HG03378 (cell line): ENCODE measurements at regions not wholly inside any gene's neighbourhood (a gene's known extent, or its start where the extent isn't known, plus 50 kb on each side); places are given as distances from the start of the nearest gene placed in this dataset.

Experiments used
- ATAC-seq: cut with Tn5 transposase; IDR thresholded peaks from one replicate; pipeline ENCODE4 v1.9.1; 2021; ENCODE audit warnings: mild to moderate bottlenecking, moderate library complexity; ENCODE audit not compliant: unreplicated experiment

DNA sequence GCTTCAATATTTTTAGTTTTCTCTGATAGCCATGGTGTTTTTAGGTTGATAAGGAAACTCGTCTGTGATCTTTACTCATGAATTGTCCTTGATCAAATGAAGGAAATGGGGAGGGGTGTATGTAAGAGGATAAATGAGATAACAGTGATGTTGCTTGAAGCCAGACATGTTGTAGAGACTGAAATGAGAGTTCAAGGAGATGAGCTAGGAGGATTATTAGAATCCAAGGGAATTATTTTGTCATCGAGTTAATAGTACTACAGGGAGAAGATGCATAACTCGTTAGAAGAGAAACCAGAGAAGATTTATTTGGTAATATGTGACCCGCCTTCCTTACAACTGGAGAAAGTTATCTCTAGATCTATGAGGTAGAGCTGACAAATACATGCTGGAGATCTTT lies 371.3 kb upstream of the DDHD1 start:
- no peak for ATAC-seq

DNA sequence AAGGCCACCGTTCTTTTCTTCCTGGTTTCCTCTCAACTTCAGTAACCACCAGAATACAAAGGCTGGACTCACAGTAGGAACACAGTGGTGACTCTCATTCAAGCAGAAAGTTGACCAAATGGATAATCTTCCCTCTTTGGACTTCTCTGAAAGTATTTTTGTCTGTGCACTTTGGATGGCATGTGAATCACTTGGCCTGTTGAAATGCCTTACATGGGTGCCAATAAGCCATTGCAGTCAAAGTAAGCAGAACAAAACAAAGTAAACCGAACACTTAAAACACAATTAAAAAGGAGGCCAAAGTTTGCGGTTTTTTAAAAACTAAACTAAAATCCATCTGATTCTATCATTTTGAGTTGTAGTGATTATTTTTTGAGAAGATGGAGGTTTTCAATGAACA lies 370.1 kb upstream of the DDHD1 start:
- no peak for ATAC-seq

DNA sequence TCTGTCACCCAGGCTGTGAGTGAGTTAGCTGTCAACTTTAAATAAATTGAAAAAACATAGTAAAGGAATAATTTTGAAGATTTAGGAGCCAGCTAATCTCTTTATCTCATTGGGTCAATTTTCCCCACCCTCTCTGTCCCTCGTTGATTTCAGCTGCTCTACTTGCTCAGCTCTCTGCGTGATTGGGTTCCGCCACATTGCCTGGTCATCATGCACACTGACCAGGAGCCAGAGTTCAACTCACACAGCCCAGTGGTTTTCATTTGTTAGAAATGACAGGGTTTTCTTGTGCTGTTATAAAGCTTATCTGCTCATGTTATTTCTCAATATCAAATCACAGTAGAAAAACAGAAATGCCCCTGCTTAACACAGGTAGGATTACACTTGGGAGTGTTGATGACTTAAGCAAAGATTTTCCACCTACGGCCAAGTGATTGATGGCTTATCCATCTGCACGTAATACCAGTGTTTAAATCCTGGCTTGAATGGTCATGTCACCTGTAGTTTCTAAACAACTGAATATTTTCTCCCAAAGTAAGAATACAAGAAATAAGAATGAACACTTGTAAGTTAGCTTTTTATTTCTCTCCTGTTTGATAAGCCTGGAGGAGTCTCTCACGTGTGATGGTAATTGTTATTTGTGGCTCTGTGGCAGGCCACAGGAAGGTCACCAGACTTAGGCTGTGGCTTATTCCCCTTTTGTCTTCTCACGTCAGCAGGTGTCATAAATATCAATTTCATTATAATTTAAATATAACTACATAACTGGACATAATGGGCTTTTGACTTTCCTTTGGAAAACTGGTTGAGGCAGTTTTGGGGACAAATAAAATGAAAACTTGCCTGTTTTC lies 367.2 kb upstream of the DDHD1 start:
- ATAC-seq = no peak

DNA sequence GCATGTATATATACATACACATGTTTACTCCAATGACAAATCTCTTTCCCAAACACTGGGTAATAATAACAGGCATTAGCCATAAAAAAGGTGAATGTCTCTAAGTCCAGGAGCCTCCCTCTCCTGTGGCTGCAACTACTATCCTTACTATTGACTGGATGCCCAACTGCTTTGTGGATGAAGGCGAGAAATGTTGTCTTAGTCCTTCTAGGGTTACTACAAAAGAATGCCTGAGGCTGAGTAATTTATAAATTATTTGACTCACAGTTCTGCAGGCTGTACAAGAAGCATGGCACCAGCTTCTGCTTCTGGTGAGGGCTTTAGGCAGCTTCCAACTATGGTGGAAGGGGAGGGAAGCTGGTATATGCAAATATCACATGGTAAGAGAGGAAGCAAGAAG lies 366.0 kb upstream of the DDHD1 start:
- ATAC-seq = no peak

DNA sequence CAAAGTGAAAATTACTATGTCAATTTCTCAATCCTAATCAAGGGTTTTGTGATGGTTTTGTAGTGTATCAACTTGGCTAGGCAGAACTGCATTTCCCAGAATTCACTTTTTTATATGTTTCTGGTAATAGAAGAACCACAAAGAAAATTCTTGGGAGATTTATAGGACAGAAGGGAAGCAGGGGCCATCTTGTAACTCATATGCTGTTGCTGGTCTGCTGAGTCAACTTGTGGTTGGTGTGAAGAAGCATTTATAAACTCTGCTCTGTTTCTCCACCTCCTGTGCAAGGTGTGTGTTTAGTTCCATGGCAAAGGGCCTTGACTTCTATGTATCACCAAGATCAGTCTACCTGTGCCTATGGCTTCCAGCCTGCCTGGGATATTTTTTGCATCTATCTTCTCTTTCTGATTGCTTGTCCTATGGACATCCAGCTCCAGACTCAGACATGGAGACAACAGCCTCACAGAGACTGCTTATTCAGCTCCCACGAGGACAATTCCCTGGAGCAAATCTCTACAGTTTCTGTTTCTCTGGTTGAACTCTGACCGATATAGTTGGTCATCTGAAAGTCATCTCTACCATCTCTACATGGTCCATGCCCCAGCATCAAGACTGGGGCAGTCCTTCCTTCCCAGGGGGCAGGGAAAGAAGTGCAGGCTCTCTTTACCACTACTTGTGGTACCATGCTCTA lies 364.3 kb upstream of the DDHD1 start:
- no peak for ATAC-seq

DNA sequence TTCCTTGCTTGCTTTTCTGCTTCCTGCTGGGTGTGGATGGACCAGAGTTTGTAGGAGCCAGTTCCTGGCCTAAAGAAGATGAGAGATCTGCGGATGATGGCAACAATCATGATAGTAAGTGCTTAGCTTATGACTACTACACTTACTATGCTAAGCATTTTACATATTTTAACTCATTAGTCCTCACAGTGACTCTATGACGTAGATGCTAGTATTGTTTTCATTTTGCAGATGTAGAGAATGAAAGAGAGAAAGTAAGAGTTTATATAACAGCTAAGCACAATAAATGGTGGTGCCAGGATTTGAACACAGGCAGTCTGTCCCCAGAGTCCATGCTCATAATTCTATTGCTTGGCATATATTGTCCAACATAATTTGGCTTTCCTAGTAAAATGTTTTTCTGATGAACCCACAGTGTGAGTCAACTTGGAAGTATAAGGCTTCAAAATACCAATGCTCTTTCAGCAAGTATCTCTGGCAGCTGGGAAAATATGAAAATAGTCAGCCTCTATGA lies 363.2 kb upstream of the DDHD1 start:
- no peak for ATAC-seq

DNA sequence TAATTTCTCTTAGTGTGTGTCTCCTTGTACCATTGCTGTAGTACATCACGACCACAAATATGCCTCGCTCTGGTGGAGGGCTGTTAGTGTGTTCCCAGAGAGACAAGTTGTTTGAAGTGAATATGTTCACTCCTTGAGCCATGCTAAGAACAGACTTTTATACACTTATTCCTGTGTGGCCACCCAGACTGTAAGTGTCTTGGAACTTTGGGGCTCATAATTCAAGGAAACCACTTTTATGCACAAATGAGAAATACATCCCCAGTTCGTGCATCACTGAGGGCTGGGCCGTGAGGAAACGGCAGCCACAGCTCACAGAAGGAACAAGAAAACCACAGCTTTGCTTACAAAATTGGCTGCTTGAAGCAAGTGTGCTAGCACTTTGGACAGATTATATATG lies 362.2 kb upstream of the DDHD1 start:
- no peak for ATAC-seq

DNA sequence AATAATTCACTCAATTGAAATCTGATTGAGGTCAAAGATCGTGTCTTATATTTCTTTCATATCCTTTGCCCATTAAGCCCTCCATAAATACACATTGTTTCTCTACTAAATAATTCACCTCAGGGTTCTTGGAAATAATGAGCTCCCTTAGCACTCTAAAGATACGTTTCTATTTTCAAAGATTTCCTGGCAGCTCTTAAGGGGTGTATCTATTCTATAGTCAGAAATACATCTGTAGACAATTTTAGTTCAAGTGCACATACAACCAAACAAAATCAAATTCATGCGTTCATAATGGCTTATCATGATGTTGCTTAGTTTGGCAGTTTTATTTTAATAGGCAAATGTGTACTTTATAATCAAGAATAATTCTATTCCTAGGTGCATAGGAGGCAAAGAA lies 361.1 kb upstream of the DDHD1 start:
- ATAC-seq = no peak

DNA sequence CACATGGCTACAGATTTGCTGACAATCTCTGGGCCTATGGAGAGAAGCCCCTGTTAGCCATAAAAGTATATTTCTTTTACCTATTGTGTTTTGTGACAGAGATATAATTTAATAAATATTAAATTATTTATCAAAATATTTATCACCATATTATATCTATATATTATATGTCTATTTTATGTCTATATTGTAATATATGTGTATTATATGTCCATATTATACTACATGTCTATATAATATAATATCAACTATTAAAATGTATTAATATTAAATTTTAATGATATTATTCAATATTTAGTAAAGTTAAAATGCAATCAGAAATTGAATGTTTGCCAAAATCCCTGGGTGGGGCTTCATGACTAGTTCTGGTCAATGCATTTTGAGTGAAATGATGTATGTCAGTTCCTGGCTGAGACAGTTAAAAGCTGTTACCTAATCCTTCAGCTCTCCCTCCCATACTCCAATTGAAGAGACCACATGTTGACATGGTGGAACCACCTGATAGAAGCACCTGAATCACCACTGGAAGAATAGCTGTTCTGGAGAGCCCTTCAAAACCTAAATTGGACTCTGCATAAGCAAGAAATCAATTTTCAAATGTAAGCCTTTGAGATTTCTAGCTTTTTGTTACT lies 357.3 kb upstream of the DDHD1 start:
- no peak for ATAC-seq

DNA sequence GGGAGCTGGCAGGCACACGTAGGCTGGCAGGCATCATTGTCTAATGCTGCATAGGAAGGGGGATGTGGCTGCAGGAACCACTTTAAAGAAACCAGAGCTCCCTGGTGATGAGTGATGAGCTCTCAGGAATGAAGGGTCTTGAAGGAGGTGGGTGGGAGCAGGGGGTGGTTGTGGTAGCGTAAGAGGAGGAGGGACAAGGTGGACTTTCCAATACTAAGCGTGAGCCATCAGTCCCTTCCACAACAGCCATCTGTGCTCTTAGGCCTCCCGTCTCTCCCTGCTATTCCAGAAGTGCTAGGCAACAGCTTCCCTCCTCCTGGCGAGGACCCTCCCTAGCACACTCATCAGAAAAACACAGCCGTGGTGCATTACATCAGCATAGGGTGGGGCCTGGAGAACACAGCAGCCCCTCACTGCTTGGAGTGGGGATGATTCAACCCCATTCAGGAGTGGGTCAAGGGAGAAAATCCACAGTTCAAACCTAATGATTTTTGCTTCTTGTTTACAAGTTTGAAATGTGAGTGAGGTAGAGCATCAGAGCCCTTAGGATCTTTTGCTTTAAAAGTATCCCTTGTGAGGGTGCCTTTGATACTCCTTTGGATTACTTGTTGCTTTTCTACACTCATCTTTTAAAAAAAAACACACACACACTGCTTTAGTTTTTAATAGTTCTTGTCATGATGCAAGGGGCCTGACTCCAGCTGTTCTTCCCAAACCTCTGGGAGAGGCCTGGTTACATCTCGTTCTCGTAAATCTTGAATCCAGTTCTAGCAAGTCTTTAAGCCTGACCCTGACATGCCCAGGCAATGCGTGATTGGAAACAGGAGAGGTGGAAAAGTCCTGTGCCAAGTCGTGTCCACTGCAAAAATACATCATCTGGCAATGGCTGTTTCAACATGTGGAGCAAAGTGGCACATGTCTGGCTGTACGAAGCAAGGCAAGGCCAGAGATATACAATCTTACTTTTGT lies 356.4 kb upstream of the DDHD1 start:
- ATAC-seq = no peak

DNA sequence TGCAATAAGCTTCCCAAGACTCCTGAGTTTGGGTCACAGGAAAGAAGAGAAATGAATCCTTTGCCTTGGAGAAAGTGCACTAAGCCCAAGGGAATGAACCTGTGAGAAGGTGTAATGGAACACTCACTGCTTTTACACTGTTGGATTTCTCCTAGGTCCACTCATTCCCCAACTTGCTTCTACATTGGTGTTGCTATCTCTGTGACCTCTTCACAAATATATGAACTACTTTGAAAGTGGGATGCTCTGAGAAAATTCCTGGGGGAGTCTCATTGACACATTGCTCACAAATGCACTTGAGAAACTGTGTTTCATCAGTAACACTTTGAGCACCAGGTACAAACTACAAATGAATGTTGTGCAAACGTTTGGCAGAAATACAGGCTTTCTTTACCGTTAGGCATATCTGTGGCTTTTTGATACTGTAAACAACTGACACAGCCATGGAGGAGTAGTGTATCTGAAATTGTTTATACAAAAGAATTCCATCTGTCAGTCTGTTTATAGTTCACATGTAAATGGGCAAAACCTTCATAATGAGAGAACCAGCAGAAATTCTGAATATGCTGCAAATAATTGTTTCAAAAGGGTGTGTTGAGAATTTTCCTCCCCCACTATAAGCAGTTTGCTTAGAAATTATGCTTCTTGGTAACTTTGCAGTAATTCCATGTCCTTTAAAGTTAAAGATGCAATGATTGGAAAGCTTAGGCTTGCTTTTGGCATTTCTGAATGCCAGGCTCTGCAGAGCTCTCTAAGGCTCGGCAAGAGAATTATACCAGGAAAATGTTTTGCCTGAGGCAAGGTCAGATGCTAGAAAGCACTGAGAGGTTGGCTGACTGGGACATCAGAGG lies 348.5 kb upstream of the DDHD1 start:
- ATAC-seq = no peak

DNA sequence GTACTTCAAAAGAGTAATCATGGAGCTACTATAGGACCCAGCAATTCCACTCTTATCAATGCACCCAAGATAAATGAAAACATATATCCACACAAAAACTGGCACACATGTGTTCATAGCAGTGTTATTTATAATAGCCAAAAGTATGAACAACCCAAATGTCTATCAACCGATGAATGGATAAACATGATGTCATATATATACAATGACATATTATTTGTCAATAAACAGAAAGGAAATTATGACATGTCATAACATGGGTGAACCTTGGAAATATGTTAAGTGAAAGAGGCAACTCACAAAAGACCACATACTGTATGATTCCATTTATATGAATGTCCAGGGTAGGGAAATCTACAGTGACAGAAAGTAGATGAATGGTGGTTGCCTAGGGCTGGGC lies 347.1 kb upstream of the DDHD1 start:
- ATAC-seq = no peak

DNA sequence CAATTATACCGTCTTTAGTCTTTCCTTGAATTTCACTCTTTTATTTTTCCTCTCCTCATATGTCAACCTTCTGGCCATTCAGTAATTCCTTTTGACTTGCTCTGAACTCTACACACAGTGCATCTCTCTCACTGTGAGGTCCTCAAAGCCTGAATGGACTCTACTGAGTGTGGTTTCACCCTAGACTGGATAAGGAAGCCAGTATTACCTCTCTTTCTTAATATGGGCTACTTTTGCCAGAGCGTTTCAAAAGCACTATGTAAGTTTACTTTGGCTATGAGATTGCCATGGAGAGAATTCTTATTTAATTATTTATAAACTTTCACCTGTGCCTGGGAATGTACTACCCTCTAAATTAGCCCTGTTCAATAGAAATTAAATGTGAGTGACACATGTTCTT lies 343.5 kb upstream of the DDHD1 start:
- ATAC-seq = no peak

DNA sequence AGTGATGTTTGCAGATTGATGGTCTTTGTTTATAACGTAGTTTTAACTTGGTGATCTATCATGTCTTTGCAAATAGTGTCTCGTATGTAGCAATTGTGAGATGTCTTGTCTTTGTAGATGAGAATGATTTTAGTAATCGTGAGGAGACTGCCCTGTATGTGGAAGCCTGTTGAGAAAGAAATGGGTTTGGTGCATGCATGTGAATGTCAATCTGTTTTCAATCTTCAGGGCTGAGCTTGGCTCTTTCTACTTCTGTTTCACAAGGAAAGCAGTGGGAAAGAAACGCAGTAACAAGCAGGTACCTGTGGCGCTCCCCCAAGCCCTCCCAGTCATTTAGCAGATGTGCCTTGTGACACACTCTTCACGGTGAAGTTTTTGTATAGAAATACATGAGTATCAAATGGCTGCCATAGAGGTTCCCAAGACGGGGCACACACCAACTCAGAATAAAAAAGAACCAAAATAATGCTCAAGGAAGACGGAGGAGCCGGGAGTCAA lies 342.8 kb upstream of the DDHD1 start:
- ATAC-seq = no peak

DNA sequence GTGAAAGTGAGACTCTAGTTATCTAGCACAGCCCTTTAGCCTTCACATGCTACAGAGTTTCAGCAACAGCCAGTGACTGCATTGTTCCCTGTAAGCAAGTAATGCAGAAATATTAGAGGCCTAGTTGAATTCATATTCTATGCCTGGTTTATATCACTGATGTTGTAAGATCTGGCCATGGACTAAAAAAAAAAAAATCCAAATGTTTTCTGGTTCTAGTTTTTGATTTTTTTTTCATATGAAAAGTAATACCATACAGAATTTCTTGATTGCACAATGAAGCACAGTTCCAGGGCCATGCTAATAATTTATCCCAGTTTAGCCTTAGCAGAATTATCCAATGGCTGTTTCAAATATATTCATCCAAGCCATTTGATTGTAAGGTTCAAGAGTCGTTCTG lies 341.5 kb upstream of the DDHD1 start:
- ATAC-seq = no peak

DNA sequence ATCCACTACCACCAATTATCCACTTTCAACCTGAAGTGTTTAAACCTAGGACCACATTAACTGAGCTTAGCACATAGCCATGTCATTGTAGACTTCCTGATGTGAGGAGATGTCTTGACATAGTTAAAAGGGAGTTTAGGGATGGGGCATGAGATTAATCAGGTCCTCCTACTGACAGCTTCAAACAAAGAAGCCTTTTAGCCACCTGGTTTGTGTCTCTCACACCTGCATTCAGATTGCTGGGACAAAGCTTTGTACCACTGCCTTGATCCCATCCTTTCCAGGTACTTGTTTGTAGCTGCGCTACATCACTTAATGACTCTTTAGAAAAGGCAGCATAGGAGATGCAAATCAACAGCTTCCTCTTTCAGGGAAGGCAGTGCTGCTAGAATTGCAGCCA lies 340.7 kb upstream of the DDHD1 start:
- ATAC-seq = no peak

DNA sequence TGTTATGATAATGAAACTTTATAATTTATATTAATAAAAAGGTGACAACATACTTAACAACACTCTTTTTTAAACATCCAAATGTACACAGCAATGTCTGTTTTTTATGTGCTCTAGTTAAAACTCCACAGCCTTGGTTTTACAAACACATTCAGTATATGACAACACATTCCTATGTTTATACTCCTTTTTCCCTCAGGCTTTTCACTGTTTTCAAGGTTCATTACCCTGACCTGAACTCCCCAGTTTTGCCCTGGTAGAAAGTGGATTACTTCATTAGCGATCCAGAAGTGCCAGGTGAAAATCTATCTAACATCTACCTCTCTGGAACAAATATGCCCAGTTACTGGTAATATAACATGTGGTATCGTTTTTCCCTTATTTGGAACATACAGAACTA lies 340.2 kb upstream of the DDHD1 start:
- no peak for ATAC-seq

DNA sequence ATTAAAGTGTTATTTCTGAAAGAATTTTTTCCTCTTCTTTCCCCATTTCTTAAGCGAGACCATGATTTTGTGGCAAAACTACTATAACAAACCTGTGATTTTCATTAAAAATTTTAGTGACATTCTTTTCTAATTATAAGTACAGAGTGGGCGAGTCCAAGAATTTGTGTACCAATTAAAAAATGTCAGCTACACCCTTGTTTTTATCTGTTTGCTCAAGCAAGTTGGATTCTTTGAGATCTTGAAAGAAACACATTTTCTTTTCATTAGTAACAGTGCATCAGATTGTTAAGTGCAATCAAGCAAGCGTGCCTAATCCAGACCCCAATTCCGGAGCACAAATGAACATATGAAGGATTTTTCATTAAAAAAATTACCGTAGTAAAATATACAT lies 338.8 kb upstream of the DDHD1 start:
- ATAC-seq = no peak

DNA sequence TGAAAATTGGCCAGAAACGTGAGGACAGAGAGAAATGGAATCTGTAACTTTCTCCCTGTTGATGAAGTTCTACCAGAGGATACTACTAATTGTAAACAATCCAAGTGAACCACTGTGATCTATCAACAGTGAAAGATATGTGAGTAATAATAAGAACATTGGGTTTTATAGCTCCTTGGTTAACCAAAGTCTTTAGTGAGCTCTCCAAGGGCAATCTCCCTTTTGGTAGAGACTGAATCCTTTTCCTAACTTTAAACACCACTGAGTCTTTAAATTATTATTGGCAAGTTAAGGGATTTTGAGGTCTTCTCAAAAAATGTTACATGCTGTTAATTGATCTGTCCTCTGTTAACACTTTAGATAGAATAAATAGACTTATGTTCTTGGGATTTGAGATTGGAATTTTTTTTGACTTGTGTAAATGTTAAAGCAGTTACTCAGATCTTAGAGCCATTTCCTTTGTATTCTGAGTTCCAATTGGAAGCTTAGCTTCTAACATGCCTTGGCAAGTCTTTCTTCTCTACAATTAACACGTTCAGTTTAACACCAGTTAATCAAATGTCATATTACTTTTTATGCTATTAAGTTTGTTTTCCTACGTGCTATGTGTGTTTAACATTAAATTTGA lies 338.2 kb upstream of the DDHD1 start:
- ATAC-seq = no peak
